DMS153 treated with DMSO at 0.1 percent for 48 hours (cell line): ENCODE measurements at regions not wholly inside any gene's neighbourhood (a gene's known extent, or its start where the extent isn't known, plus 50 kb on each side); places are given as distances from the start of the nearest gene placed in this dataset.
"Not testable (repeated sequence)": the region's sequence is repeated elsewhere in the genome, so short reads cannot be mapped to it uniquely, and the experiment has no call there.

Source experiments
- DNase-seq: peaks from one replicate; lab custom pipeline; 2025; ENCODE audit not compliant: unreplicated experiment; lab: John Stamatoyannopoulos, UW

- no peak for DNase-seq
These were observed 161.7 kb downstream of the SMARCA1 start for GRCh38 chrX:129361576-129361975.

GRCh38 chrX:129360175-129360574 lies 163.1 kb downstream of the SMARCA1 start:
- DNase-seq: peak; percentile 61

GRCh38 chrX:129359269-129359668 lies 164.0 kb downstream of the SMARCA1 start:
- no peak for DNase-seq

- DNase-seq: not testable (repeated sequence)
These were observed 165.9 kb downstream of the SMARCA1 start for GRCh38 chrX:129357428-129357827.

- no peak for DNase-seq
These were observed 176.0 kb downstream of the SMARCA1 start for GRCh38 chrX:129347291-129347690.

GRCh38 chrX:129346574-129346973 lies 176.7 kb downstream of the SMARCA1 start:
- no peak for DNase-seq

GRCh38 chrX:129337264-129337663 lies 186.0 kb downstream of the SMARCA1 start:
- DNase-seq: not testable (repeated sequence)

- no peak for DNase-seq
These were observed 200.2 kb downstream of the SMARCA1 start for GRCh38 chrX:129323115-129323514.

GRCh38 chrX:129318375-129318774 lies 204.9 kb downstream of the SMARCA1 start:
- DNase-seq: peak; percentile 25

GRCh38 chrX:129316461-129316860 lies 206.8 kb downstream of the SMARCA1 start:
- no peak for DNase-seq

- DNase-seq: no peak
These were observed 213.3 kb downstream of the SMARCA1 start for GRCh38 chrX:129310000-129310399.

GRCh38 chrX:129262912-129263311 lies 260.4 kb downstream of the SMARCA1 start:
- no peak for DNase-seq

- not testable (repeated sequence) for DNase-seq
These were observed 267.8 kb downstream of the SMARCA1 start for GRCh38 chrX:129255516-129255915.

GRCh38 chrX:129249563-129249962 lies 273.7 kb downstream of the SMARCA1 start:
- no peak for DNase-seq

GRCh38 chrX:129247642-129248041 lies 275.6 kb downstream of the SMARCA1 start:
- DNase-seq: no peak

GRCh38 chrX:129239371-129239770 lies 283.9 kb downstream of the SMARCA1 start:
- no peak for DNase-seq

- no peak for DNase-seq
These were observed 285.3 kb downstream of the SMARCA1 start for GRCh38 chrX:129238011-129238410.

- no peak for DNase-seq
These were observed 287.4 kb downstream of the SMARCA1 start for GRCh38 chrX:129235903-129236302.

- DNase-seq: no peak
These were observed 289.5 kb downstream of the SMARCA1 start for GRCh38 chrX:129233786-129234185.

GRCh38 chrX:129230850-129231512 lies 292.3 kb downstream of the SMARCA1 start:
- DNase-seq: no peak

GRCh38 chrX:129230168-129230567 lies 293.1 kb downstream of the SMARCA1 start:
- no peak for DNase-seq

GRCh38 chrX:129227366-129227765 lies 295.9 kb downstream of the SMARCA1 start:
- DNase-seq: no peak

- peak; percentile 29 for DNase-seq
These were observed 329.9 kb downstream of the SMARCA1 start for GRCh38 chrX:129193357-129193756.
